ENCODE measurements at regions not wholly inside any gene's neighbourhood (a gene's known extent, or its start where the extent isn't known, plus 50 kb on each side); places are given as distances from the start of the nearest gene placed in this dataset.

- no peak for DNase-seq (ENCODE audit: low read depth in 2 of 3, low spot score in 1 of 3)
Observed at GRCh38 chr5:44660251-44660650, 148.5 kb upstream of the MRPS30 start.

GRCh38 chr5:44659334-44659733 is 149.4 kb upstream of the MRPS30 start:
- no peak for DNase-seq (ENCODE audit: low read depth in 2 of 3, low spot score in 1 of 3)

GRCh38 chr5:44652674-44653073 is 156.1 kb upstream of the MRPS30 start:
- no peak for DNase-seq (ENCODE audit: low read depth in 2 of 3, low spot score in 1 of 3)

- DNase-seq (ENCODE audit: low read depth in 2 of 3, low spot score in 1 of 3) = no peak
Observed at GRCh38 chr5:44646016-44646415, 162.7 kb upstream of the MRPS30 start.

GRCh38 chr5:44645502-44645901 is 163.2 kb upstream of the MRPS30 start:
- DNase-seq (ENCODE audit: low read depth in 2 of 3, low spot score in 1 of 3) = no peak

GRCh38 chr5:44644628-44645027 is 164.1 kb upstream of the MRPS30 start:
- DNase-seq (ENCODE audit: low read depth in 2 of 3, low spot score in 1 of 3) = no peak

GRCh38 chr5:44641820-44642219 is 166.9 kb upstream of the MRPS30 start:
- DNase-seq (ENCODE audit: low read depth in 2 of 3, low spot score in 1 of 3) = no peak

GRCh38 chr5:44640945-44641456 is 167.7 kb upstream of the MRPS30 start:
- no peak for DNase-seq (ENCODE audit: low read depth in 2 of 3, low spot score in 1 of 3)

- no peak for DNase-seq (ENCODE audit: low read depth in 2 of 3, low spot score in 1 of 3)
Observed at GRCh38 chr5:44637916-44638869, 170.6 kb upstream of the MRPS30 start.

GRCh38 chr5:44632344-44632743 is 176.4 kb upstream of the MRPS30 start:
- no peak for DNase-seq (ENCODE audit: low read depth in 2 of 3, low spot score in 1 of 3)

- DNase-seq (ENCODE audit: low read depth in 2 of 3, low spot score in 1 of 3) = no peak
Observed at GRCh38 chr5:44626846-44627245, 181.9 kb upstream of the MRPS30 start.

- no peak for DNase-seq (ENCODE audit: low read depth in 2 of 3, low spot score in 1 of 3)
Observed at GRCh38 chr5:44622331-44622730, 186.4 kb upstream of the MRPS30 start.

- no peak for DNase-seq (ENCODE audit: low read depth in 2 of 3, low spot score in 1 of 3)
Observed at GRCh38 chr5:44619875-44620610, 188.7 kb upstream of the MRPS30 start.

GRCh38 chr5:44614845-44615244 is 193.9 kb upstream of the MRPS30 start:
- no peak for DNase-seq (ENCODE audit: low read depth in 2 of 3, low spot score in 1 of 3)

GRCh38 chr5:44613936-44614335 is 194.8 kb upstream of the MRPS30 start:
- no peak for DNase-seq (ENCODE audit: low read depth in 2 of 3, low spot score in 1 of 3)

- no peak for DNase-seq (ENCODE audit: low read depth in 2 of 3, low spot score in 1 of 3)
Observed at GRCh38 chr5:44605926-44606325, 202.8 kb upstream of the MRPS30 start.

GRCh38 chr5:44603496-44604272 is 205.1 kb upstream of the MRPS30 start:
- no peak for DNase-seq (ENCODE audit: low read depth in 2 of 3, low spot score in 1 of 3)

- no peak for DNase-seq (ENCODE audit: low read depth in 2 of 3, low spot score in 1 of 3)
Observed at GRCh38 chr5:44574678-44575077, 185.5 kb upstream of the FGF10 start.

- no peak for DNase-seq (ENCODE audit: low read depth in 2 of 3, low spot score in 1 of 3)
Observed at GRCh38 chr5:44568519-44568918, 179.3 kb upstream of the FGF10 start.

- DNase-seq (ENCODE audit: low read depth in 2 of 3, low spot score in 1 of 3) = no peak
Observed at GRCh38 chr5:44565902-44566301, 176.7 kb upstream of the FGF10 start.

GRCh38 chr5:44565360-44565759 is 176.1 kb upstream of the FGF10 start:
- DNase-seq (ENCODE audit: low read depth in 2 of 3, low spot score in 1 of 3) = no peak

Measured in stimulated activated CD4-positive, alpha-beta T cell treated with anti-CD3 and anti-CD28 coated beads, Interleukin-12 subunit alpha, Interleukin-12 subunit beta, amount 100 ng/mL, for 48 hours (primary cell).